ENCODE measurements at regions not wholly inside any gene's neighbourhood (a gene's known extent, or its start where the extent isn't known, plus 50 kb on each side); places are given as distances from the start of the nearest gene placed in this dataset.

GRCh38 chr7:12131122-12131521 lies 80.0 kb upstream of the TMEM106B start:
- DNase-seq (ENCODE audit: low read depth): no peak

- DNase-seq (ENCODE audit: low read depth): no peak
Observed at GRCh38 chr7:12133865-12134264, 77.2 kb upstream of the TMEM106B start.

GRCh38 chr7:12136523-12136922 lies 74.6 kb upstream of the TMEM106B start:
- no peak for DNase-seq (ENCODE audit: low read depth)

- DNase-seq (ENCODE audit: low read depth): no peak
Observed at GRCh38 chr7:12137283-12137682, 73.8 kb upstream of the TMEM106B start.

- DNase-seq (ENCODE audit: low read depth): no peak
Observed at GRCh38 chr7:12138421-12138820, 72.7 kb upstream of the TMEM106B start.

GRCh38 chr7:12139416-12139815 lies 71.7 kb upstream of the TMEM106B start:
- DNase-seq (ENCODE audit: low read depth): no peak

- DNase-seq (ENCODE audit: low read depth): no peak
Observed at GRCh38 chr7:12146813-12147212, 64.3 kb upstream of the TMEM106B start.

- DNase-seq (ENCODE audit: low read depth): no peak
Observed at GRCh38 chr7:12152196-12152918, 58.7 kb upstream of the TMEM106B start.

GRCh38 chr7:12154119-12154518 lies 57.0 kb upstream of the TMEM106B start:
- DNase-seq (ENCODE audit: low read depth): no peak

GRCh38 chr7:12157517-12157916 lies 53.6 kb upstream of the TMEM106B start:
- DNase-seq (ENCODE audit: low read depth): no peak

GRCh38 chr7:12158334-12159060 lies 52.6 kb upstream of the TMEM106B start:
- no peak for DNase-seq (ENCODE audit: low read depth)

GRCh38 chr7:12161146-12161545 lies 49.9 kb upstream of the TMEM106B start:
- no peak for DNase-seq (ENCODE audit: low read depth)

All from activated T-cell treated with anti-CD3 and anti-CD28 coated beads for 1 hour (primary cell).